ENCODE measurements at regions not wholly inside any gene's neighbourhood (a gene's known extent, or its start where the extent isn't known, plus 50 kb on each side); places are given as distances from the start of the nearest gene placed in this dataset.

DNA sequence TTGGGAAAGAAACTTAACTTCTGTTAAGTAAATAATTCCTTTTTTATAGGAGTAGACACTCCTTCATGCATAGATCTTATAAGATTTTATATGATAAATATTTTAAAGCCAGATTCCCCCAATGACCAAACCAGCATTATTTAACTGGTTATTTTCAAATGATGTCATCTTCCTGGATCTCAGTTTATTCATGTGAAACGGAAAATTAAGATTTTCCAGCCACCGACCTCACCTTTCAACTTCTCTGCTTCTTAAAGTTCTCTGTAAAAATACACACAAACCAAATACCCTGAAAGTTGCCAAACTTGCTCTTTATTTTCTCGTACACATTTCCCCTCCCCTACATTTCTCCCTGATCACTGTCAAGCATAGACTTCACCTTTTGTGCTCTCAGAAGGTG lies 364.2 kb downstream of the GALC start:
- Mint-ChIP-seq H3K4me1 (ENCODE audit: low read depth) (no peaks in the 10 kb centered on the region), H3K27ac (no peak overlapping the region), H3K27me3 (peaks cover 5% of the 10 kb centered on the region), H3K9me3 (peaks cover 3% of the 10 kb centered on the region), H3K36me3 (ENCODE audit: low read depth) (no peaks in the 10 kb centered on the region), H3K4me3 (no peak overlapping the region)
- ChIA-PET POLR2A (no interaction called here), CTCF (no interaction called here)
- TF ChIP-seq, protein P1, sequence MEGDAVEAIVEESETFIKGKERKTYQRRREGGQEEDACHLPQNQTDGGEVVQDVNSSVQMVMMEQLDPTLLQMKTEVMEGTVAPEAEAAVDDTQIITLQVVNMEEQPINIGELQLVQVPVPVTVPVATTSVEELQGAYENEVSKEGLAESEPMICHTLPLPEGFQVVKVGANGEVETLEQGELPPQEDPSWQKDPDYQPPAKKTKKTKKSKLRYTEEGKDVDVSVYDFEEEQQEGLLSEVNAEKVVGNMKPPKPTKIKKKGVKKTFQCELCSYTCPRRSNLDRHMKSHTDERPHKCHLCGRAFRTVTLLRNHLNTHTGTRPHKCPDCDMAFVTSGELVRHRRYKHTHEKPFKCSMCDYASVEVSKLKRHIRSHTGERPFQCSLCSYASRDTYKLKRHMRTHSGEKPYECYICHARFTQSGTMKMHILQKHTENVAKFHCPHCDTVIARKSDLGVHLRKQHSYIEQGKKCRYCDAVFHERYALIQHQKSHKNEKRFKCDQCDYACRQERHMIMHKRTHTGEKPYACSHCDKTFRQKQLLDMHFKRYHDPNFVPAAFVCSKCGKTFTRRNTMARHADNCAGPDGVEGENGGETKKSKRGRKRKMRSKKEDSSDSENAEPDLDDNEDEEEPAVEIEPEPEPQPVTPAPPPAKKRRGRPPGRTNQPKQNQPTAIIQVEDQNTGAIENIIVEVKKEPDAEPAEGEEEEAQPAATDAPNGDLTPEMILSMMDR (IDR thresholded peaks at IDR 0.05): no peak
- H3K27me3 ChIP-seq (ENCODE audit: control insufficient read depth in 1 of 2, insufficient read depth in 2 of 2, low read length in 2 of 2): peaks cover 0 to 3% of the 10 kb centered on the region in 2 experiments
- no peak overlapping the region for H3K27ac ChIP-seq (ENCODE audit: low read depth in 1 of 2, low read length in 2 of 2)
- DNase-seq: no peak
- H3K36me3 ChIP-seq (ENCODE audit: insufficient read depth, low read length): no peaks in the 10 kb centered on the region
- no peaks in the 10 kb centered on the region for H3K4me1 ChIP-seq (ENCODE audit: insufficient read depth, low read length)
- no peak for ATAC-seq (ENCODE audit: poor library complexity)
- intact Hi-C loops (cut with DNase I, micrococcal nuclease): no loop called here
- H3K9me3 ChIP-seq (ENCODE audit: control insufficient read depth in 1 of 2, insufficient read depth in 1 of 2, low read length in 2 of 2): no peaks in the 10 kb centered on the region
- H3K4me3 ChIP-seq (ENCODE audit: low read length): no peak overlapping the region

DNA sequence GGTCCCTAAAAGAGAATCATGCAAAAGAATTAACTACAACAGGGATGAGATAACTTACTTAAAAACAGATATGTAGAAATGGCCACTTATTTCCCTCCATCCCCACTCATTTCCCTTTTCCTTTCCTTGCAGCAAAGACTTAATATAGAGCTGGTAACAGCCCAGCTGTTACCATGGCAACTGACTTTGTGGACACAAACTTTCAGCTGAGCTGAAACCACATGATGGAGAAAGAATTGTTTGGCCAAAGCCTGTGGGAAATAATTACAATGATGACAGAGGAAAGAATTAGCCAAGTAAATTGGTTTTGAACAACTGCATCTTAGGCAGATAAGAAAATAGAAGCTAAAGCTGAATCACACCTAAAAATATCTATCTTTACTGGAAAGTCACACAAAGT lies 364.9 kb downstream of the GALC start:
- Mint-ChIP-seq H3K27me3 (peaks cover 5% of the 10 kb centered on the region), H3K9me3 (peaks cover 3% of the 10 kb centered on the region), H3K36me3 (ENCODE audit: low read depth) (no peaks in the 10 kb centered on the region), H3K4me1 (ENCODE audit: low read depth) (no peaks in the 10 kb centered on the region), H3K4me3 (no peak overlapping the region), H3K27ac (no peak overlapping the region)
- TF ChIP-seq, protein P1 (IDR thresholded peaks at IDR 0.05): no peak
- H3K4me3 ChIP-seq (ENCODE audit: low read length): no peak overlapping the region
- intact Hi-C loops (cut with DNase I, micrococcal nuclease): no loop called here
- ATAC-seq (ENCODE audit: poor library complexity): no peak
- CTCF ChIA-PET: no interaction called here
- no peaks in the 10 kb centered on the region for H3K36me3 ChIP-seq (ENCODE audit: insufficient read depth, low read length)
- H3K27ac ChIP-seq (ENCODE audit: low read depth in 1 of 2, low read length in 2 of 2): no peak overlapping the region
- no peaks in the 10 kb centered on the region for H3K4me1 ChIP-seq (ENCODE audit: insufficient read depth, low read length)
- no peaks in the 10 kb centered on the region for H3K9me3 ChIP-seq (ENCODE audit: control insufficient read depth in 1 of 2, insufficient read depth in 1 of 2, low read length in 2 of 2)
- POLR2A ChIA-PET: no interaction called here
- DNase-seq: no peak
- H3K27me3 ChIP-seq (ENCODE audit: control insufficient read depth in 1 of 2, insufficient read depth in 2 of 2, low read length in 2 of 2): peaks cover 0 to 3% of the 10 kb centered on the region in 2 experiments

- Histone ChIP-seq H3K4me3 (ENCODE audit: low read length) (no peak overlapping the region), H3K4me1 (ENCODE audit: insufficient read depth, low read length) (no peaks in the 10 kb centered on the region), H3K9me3 (ENCODE audit: control insufficient read depth in 1 of 2, insufficient read depth in 1 of 2, low read length in 2 of 2) (peaks cover 5% of the 10 kb centered on the region in 2 experiments), H3K36me3 (ENCODE audit: insufficient read depth, low read length) (no peaks in the 10 kb centered on the region), H3K27ac (ENCODE audit: low read depth in 1 of 2, low read length in 2 of 2) (no peak overlapping the region), H3K27me3 (ENCODE audit: control insufficient read depth in 1 of 2, insufficient read depth in 2 of 2, low read length in 2 of 2) (peaks cover 0 to 3% of the 10 kb centered on the region in 2 experiments)
- Mint-ChIP-seq H3K27ac (no peak overlapping the region), H3K4me1 (ENCODE audit: low read depth) (no peaks in the 10 kb centered on the region), H3K27me3 (peaks cover 5% of the 10 kb centered on the region), H3K36me3 (ENCODE audit: low read depth) (no peaks in the 10 kb centered on the region), H3K4me3 (no peak overlapping the region), H3K9me3 (peaks cover 9% of the 10 kb centered on the region)
- POLR2A ChIA-PET: no interaction called here
- TF ChIP-seq, protein P1 (IDR thresholded peaks at IDR 0.05): no peak
- intact Hi-C loops (cut with DNase I, micrococcal nuclease): no loop called here
- CTCF ChIA-PET: no interaction called here
- DNase-seq: no peak
- no peak for ATAC-seq (ENCODE audit: poor library complexity)
Measured at GRCh38 chr14:87626266-87626665, 366.7 kb downstream of the GALC start.
